Brain microvascular endothelial cell (primary cell): ENCODE measurements at regions not wholly inside any gene's neighbourhood (a gene's known extent, or its start where the extent isn't known, plus 50 kb on each side); places are given as distances from the start of the nearest gene placed in this dataset.
"Not testable (repeated sequence)": the region's sequence is repeated elsewhere in the genome, so short reads cannot be mapped to it uniquely, and the experiment has no call there.

Experiments
- DNase-seq: peaks from one replicate; pipeline ENCODE4 v3.0.0-alpha.2; 2020
- H3K27ac ChIP-seq: fragments of 250-450 bp; sonication (Bioruptor Pico); 2 replicates; pipeline ENCODE4 v1.5.1; 2020; ENCODE audit warnings: mild to moderate bottlenecking, moderate library complexity
- H3K27me3 ChIP-seq: fragments of 250-450 bp; sonication (Bioruptor Pico); replicated peaks from 2 replicates; pipeline ENCODE4 v1.5.1; 2020; ENCODE audit warnings: mild to moderate bottlenecking
- H3K36me3 ChIP-seq: fragments of 250-450 bp; sonication (Bioruptor Pico); replicated peaks from 2 replicates; pipeline ENCODE4 v1.5.1; 2020; ENCODE audit warnings: mild to moderate bottlenecking
- H3K4me3 ChIP-seq: 2 replicates; pipeline ENCODE4 v1.5.1; 2011; ENCODE audit warnings: low read depth, mild to moderate bottlenecking, control low read depth, low read length, moderate library complexity
- in situ Hi-C: cut with HindIII; loops from 2 replicates; pipeline ENCODE4 v1.10.0; 2017; ENCODE audit warnings: low sequenced_read_pairs, low pct_ligation_motif_present
- TF ChIP-seq, protein P1 (sequence below): IDR thresholded peaks from 2 replicates; pipeline ENCODE4 v1.5.1; 2011; ENCODE audit warnings: low read depth, mild to moderate bottlenecking, moderate library complexity, low read length, control low read depth, inconsistent platforms; ENCODE audit errors: missing control alignments

DNA sequence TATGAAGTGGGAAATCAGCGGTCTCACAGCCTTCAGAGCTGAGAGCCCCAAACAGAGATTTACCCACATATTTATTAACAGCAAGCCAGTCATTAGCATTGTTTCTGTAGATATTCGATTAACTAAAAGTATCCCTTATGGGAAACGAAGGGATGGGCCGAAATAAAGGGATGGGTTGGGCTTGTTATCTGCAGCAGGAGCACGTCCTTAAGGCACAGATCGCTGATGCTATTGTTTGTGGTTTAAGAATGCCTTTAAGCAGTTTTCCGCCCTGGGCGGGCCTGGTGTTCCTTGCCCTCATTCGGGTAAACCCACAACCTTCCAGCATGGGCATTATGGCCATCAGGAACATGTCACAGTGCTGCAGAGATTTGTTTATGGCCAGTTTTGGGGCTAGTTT, 580.3 kb upstream of the CHD1 start:
- in situ Hi-C loops, H3K27me3 ChIP-seq, H3K36me3 ChIP-seq, H3K27ac ChIP-seq, H3K4me3 ChIP-seq, DNase-seq: not testable (repeated sequence)

DNA sequence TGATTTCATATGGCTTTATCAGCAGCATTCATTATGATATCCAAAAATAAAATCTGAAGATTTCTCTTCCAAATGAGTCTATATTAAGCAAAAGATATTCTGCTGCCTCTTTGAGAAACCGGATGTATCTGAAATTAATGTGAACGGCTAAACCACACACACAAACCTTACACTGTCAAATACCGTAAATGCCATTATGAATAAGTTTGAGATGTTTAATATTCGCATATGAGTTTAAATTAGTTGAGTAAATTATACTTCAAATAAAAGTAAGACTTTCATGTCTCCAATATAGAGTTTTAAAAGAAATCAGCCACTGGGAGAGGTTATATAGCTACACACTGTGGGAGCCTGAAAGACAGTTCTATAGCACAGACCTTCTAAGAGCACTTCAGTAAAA, 566.6 kb upstream of the CHD1 start:
- H3K27me3 ChIP-seq, in situ Hi-C loops, H3K4me3 ChIP-seq, H3K27ac ChIP-seq, H3K36me3 ChIP-seq, DNase-seq: not testable (repeated sequence)

- H3K27me3 ChIP-seq, H3K36me3 ChIP-seq, H3K27ac ChIP-seq, in situ Hi-C loops, H3K4me3 ChIP-seq, DNase-seq: not testable (repeated sequence)
Measured at GRCh38 chr5:99478450-99478849, 549.6 kb upstream of the CHD1 start.

- H3K4me3 ChIP-seq, DNase-seq, H3K36me3 ChIP-seq, H3K27me3 ChIP-seq, in situ Hi-C loops, H3K27ac ChIP-seq: not testable (repeated sequence)
Measured at GRCh38 chr5:99473328-99473727, 544.5 kb upstream of the CHD1 start.

- in situ Hi-C loops, DNase-seq, H3K36me3 ChIP-seq, H3K4me3 ChIP-seq, H3K27ac ChIP-seq, H3K27me3 ChIP-seq: not testable (repeated sequence)
Measured at GRCh38 chr5:99471726-99472125, 542.9 kb upstream of the CHD1 start.

DNA sequence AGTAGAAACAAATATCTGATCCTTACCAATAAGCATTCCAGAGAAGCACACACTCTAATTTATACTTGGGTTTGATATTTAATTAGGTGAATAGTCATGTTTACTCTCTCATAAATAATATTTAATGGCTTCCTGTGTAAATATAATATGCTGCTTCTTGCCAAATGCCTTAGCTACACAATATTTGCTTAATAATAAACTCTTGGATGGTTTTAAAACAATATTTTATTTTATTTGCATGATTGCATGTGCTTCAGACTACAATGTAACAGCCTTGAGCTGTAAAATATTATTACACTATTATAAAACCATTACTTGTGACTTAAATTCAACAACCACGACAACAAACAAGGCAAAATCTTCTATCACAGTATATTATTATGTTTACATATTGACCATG, 542.4 kb upstream of the CHD1 start:
- H3K36me3 ChIP-seq, in situ Hi-C loops, H3K27ac ChIP-seq, H3K4me3 ChIP-seq, H3K27me3 ChIP-seq, DNase-seq: not testable (repeated sequence)

DNA sequence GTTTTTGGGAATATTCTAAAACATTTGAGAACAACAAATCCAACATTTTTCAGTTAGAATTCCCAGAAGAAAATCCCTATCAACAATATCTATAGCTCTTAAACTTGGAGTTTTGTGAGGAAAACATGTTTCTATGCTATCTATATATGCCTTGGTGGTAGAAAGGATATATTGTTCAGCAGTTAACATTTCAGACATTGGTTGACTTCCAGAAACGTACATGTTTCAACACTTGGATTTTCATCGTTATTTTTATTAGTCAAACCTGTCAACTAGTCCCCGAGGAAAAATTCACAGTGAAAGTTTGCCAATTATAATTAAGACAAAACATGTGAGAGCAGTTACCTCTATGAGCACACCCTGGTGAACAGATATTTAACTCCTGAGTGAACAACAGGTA, 541.8 kb upstream of the CHD1 start:
- in situ Hi-C loops, DNase-seq, H3K4me3 ChIP-seq, H3K27me3 ChIP-seq, H3K36me3 ChIP-seq, H3K27ac ChIP-seq: not testable (repeated sequence)

- TF ChIP-seq, protein P1, sequence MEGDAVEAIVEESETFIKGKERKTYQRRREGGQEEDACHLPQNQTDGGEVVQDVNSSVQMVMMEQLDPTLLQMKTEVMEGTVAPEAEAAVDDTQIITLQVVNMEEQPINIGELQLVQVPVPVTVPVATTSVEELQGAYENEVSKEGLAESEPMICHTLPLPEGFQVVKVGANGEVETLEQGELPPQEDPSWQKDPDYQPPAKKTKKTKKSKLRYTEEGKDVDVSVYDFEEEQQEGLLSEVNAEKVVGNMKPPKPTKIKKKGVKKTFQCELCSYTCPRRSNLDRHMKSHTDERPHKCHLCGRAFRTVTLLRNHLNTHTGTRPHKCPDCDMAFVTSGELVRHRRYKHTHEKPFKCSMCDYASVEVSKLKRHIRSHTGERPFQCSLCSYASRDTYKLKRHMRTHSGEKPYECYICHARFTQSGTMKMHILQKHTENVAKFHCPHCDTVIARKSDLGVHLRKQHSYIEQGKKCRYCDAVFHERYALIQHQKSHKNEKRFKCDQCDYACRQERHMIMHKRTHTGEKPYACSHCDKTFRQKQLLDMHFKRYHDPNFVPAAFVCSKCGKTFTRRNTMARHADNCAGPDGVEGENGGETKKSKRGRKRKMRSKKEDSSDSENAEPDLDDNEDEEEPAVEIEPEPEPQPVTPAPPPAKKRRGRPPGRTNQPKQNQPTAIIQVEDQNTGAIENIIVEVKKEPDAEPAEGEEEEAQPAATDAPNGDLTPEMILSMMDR, result no peak
- Histone ChIP-seq H3K27ac (no peak overlapping the region), H3K27me3 (no peaks in the 10 kb centered on the region), H3K36me3 (no peaks in the 10 kb centered on the region), H3K4me3 (no peak overlapping the region)
- no peak for DNase-seq
- in situ Hi-C loops, result no loop called here
Measured at GRCh38 chr5:99460701-99461100, 531.9 kb upstream of the CHD1 start.

DNA sequence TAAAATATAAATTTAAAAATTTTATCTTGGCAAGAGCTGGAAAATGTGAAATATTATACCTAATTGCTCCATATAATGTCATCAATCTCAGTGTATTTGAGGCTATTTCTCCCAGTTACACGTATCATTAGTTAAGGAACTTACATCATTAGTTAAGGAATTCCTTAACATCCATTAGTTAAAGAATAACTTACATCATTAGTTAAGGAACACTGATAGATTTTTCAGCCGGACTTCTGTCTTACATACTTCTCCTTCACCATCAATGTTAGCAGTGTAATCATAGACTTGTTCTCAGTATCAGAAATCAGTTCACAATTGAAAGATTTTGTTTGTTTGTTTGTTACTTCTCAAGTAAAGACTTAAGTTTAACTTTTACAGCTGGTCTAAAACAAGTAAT, 524.4 kb upstream of the CHD1 start:
- Histone ChIP-seq H3K27me3 (no peaks in the 10 kb centered on the region), H3K4me3 (no peak overlapping the region), H3K36me3 (no peaks in the 10 kb centered on the region), H3K27ac (no peak overlapping the region)
- in situ Hi-C loops, result no loop called here
- TF ChIP-seq, protein P1, result no peak
- DNase-seq, result no peak

DNA sequence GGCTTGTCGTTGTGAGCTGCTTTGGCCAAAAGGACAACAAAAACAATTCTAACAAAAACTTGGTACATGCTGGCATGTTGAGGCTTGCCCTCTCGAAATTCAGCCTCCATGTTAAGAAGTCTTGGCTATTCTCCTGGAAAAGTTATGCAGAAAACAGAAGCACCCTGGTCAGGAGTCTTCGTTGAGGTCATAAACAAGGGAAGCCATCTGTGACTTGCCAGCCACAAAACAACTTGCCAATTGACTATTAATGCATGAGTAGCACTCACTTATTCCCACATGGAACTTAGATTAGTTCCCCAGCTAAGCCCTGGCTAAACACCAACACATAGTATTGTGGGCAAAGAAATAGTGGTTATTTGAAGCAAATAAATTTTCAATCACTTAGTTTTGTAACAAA, 521.0 kb upstream of the CHD1 start:
- no peaks in the 10 kb centered on the region for H3K36me3 ChIP-seq
- H3K4me3 ChIP-seq, result no peak overlapping the region
- H3K27ac ChIP-seq, result no peak overlapping the region
- in situ Hi-C loops, result no loop called here
- no peaks in the 10 kb centered on the region for H3K27me3 ChIP-seq
- TF ChIP-seq, protein P1, result no peak
- DNase-seq, result no peak
